ENCODE measurements at regions not wholly inside any gene's neighbourhood (a gene's known extent, or its start where the extent isn't known, plus 50 kb on each side); places are given as distances from the start of the nearest gene placed in this dataset.
"Not testable (repeated sequence)": the region's sequence is repeated elsewhere in the genome, so short reads cannot be mapped to it uniquely, and the experiment has no call there.

DNA sequence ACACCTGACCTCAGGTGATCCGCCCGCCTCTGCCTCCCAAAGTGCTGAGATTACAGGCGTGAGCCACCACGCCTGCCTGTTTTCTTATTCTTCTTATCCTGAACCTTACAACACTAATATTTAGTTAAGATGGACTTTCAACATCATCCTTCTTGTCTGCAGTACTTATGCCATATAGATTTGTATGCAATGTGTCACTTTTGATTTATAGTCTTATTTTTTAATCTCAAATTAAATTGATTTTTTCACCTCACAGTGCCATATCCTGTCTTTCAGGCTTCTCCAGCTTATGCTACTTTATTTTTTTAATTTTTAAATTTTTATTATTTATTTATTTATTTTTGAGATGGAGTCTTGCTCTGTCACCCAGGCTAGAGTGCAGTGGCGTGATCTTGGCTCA is 149.6 kb downstream of the TFAP2B start:
- TF ChIP-seq CTCF, POLR2AphosphoS5, POLR2A (IDR thresholded peaks at IDR 0.05): not testable (repeated sequence)

All from prostate gland (tissue), 2 donors.